DMS79 treated with DMSO at 0.1 percent for 48 hours (cell line): ENCODE measurements at regions not wholly inside any gene's neighbourhood (a gene's known extent, or its start where the extent isn't known, plus 50 kb on each side); places are given as distances from the start of the nearest gene placed in this dataset.
"Not testable (repeated sequence)": the region's sequence is repeated elsewhere in the genome, so short reads cannot be mapped to it uniquely, and the experiment has no call there.

Source experiments
- DNase-seq: peaks from one replicate; lab custom pipeline; 2025; lab: John Stamatoyannopoulos, UW

- no peak for DNase-seq
Observed at GRCh38 chr15:38128341-38128781, 124.3 kb upstream of the SPRED1 start.

GRCh38 chr15:38128921-38129320, 123.7 kb upstream of the SPRED1 start:
- no peak for DNase-seq

GRCh38 chr15:38129531-38130204, 123.0 kb upstream of the SPRED1 start:
- no peak for DNase-seq

GRCh38 chr15:38130205-38130567, 122.5 kb upstream of the SPRED1 start:
- DNase-seq, result no peak

- no peak for DNase-seq
Observed at GRCh38 chr15:38130740-38131498, 121.7 kb upstream of the SPRED1 start.

- no peak for DNase-seq
Observed at GRCh38 chr15:38134252-38134651, 118.4 kb upstream of the SPRED1 start.

GRCh38 chr15:38142195-38142594, 110.4 kb upstream of the SPRED1 start:
- not testable (repeated sequence) for DNase-seq

GRCh38 chr15:38144921-38145320, 107.7 kb upstream of the SPRED1 start:
- DNase-seq, result no peak

GRCh38 chr15:38145651-38146111, 107.0 kb upstream of the SPRED1 start:
- no peak for DNase-seq

GRCh38 chr15:38147246-38147645, 105.4 kb upstream of the SPRED1 start:
- DNase-seq, result no peak

- no peak for DNase-seq
Observed at GRCh38 chr15:38148471-38148870, 104.2 kb upstream of the SPRED1 start.

GRCh38 chr15:38149315-38149714, 103.3 kb upstream of the SPRED1 start:
- no peak for DNase-seq

- no peak for DNase-seq
Observed at GRCh38 chr15:38150148-38150547, 102.5 kb upstream of the SPRED1 start.

- DNase-seq, result no peak
Observed at GRCh38 chr15:38150794-38151193, 101.8 kb upstream of the SPRED1 start.

- no peak for DNase-seq
Observed at GRCh38 chr15:38153781-38154180, 98.9 kb upstream of the SPRED1 start.

- DNase-seq, result no peak
Observed at GRCh38 chr15:38154255-38154654, 98.4 kb upstream of the SPRED1 start.

GRCh38 chr15:38154837-38155236, 97.8 kb upstream of the SPRED1 start:
- DNase-seq, result no peak

- no peak for DNase-seq
Observed at GRCh38 chr15:38163658-38164057, 89.0 kb upstream of the SPRED1 start.

- DNase-seq, result no peak
Observed at GRCh38 chr15:38164061-38164460, 88.6 kb upstream of the SPRED1 start.

GRCh38 chr15:38164507-38164906, 88.1 kb upstream of the SPRED1 start:
- no peak for DNase-seq

- DNase-seq, result no peak
Observed at GRCh38 chr15:38168467-38169070, 84.1 kb upstream of the SPRED1 start.

GRCh38 chr15:38171973-38172372, 80.7 kb upstream of the SPRED1 start:
- DNase-seq, result no peak

GRCh38 chr15:38174691-38175090, 77.9 kb upstream of the SPRED1 start:
- no peak for DNase-seq
